Sigmoid colon (tissue), 4 donors: ENCODE measurements at regions not wholly inside any gene's neighbourhood (a gene's known extent, or its start where the extent isn't known, plus 50 kb on each side); places are given as distances from the start of the nearest gene placed in this dataset.

Experiments used
- CTCF ChIP-seq, 4 experiments: fragments of 450-650 bp in 3 of 4; fragments of 200-600 bp in 1 of 4; IDR thresholded peaks; one replicate each; pipeline ENCODE4 v1.5.1; 2016 to 2019; ENCODE audit warnings: antibody characterized with exemption in 4 of 4, mild to moderate bottlenecking in 3 of 4, moderate library complexity in 2 of 4
- EP300 ChIP-seq, 4 donors: sonication (generic); formaldehyde crosslinking; IDR thresholded peaks; one replicate each; pipeline ENCODE4 v1.6.1; 2017; ENCODE audit warnings: antibody characterized with exemption in 4 of 4
- POLR2A ChIP-seq, 2 donors: fragments of 450-650 bp; IDR thresholded peaks; one replicate each; pipeline ENCODE4 v1.6.1; 2016; ENCODE audit warnings: antibody characterized with exemption in 2 of 2, mild to moderate bottlenecking in 2 of 2, moderate library complexity in 2 of 2

GRCh38 chr7:15870347-15870746, 183.9 kb upstream of the MEOX2 start:
- no peak for TF ChIP-seq CTCF (IDR thresholded peaks at IDR 0.05)
- TF ChIP-seq POLR2A (IDR thresholded peaks at IDR 0.05): no peak
- no peak for TF ChIP-seq EP300 (IDR thresholded peaks at IDR 0.05)
